K562 (cell line): ENCODE measurements at regions not wholly inside any gene's neighbourhood (a gene's known extent, or its start where the extent isn't known, plus 50 kb on each side); places are given as distances from the start of the nearest gene placed in this dataset.

Source experiments
- ATAC-seq: fragments of 200-7000 bp; cut with Tn5 transposase; 3 replicates; pipeline ENCODE4 v1.9.1; 2020; ENCODE audit warnings: moderate library complexity
- BruUV-seq: library from RNA; stranded (reverse); fragments of 400-500 nt; replicated peaks from 2 replicates; lab custom pipeline; 2021; lab: Mats Ljungman, UMichigan
- CTCF ChIA-PET: fragments of 300-600 bp; formaldehyde crosslinking; extraction: SDS; loops from one replicate; lab custom pipeline; 2021; ENCODE audit warnings: low intra/inter-chr PET ratio; lab: Yijun Ruan, JAX
- POLR2A ChIA-PET: fragments of 300-600, 350-650 bp; sonication (Branson Sonifier 250); formaldehyde crosslinking; extraction: SDS; loops from one replicate; lab custom pipeline; 2021; ENCODE audit warnings: antibody characterized with exemption, inconsistent platforms; lab: Yijun Ruan, JAX
- DNase-seq, 4 experiments: peaks; one replicate each; pipeline versions ENCODE4 v3.0.0 to v3.0.0-alpha.2; 2011 to 2018; ENCODE audit warnings: low spot score in 3 of 4, mixed read lengths in 3 of 4; ENCODE audit errors: extremely low read depth in 1 of 4
- FAIRE-seq: peaks from 2 replicates; lab custom pipeline; 2011; peaks lifted over from hg19 to GRCh38; lab: Jason Lieb, UNC
- H2AFZ ChIP-seq: 2 replicates; pipeline ENCODE4 v1.6.0; 2011; ENCODE audit warnings: low read depth, low read length, control low read depth, inconsistent platforms
- H3K27ac ChIP-seq: fragments of 200-600 bp; 3 replicates; pipeline ENCODE4 v1.8.0; 2011; ENCODE audit warnings: low read depth, mild to moderate bottlenecking, control low read depth, inconsistent platforms, low read length, moderate library complexity, mixed read lengths; ENCODE audit errors: extremely low read depth
- H3K27me3 ChIP-seq, 2 experiments: fragments of 300-600 bp in 1 of 2; 2 replicates in 1 of 2; 3 replicates in 1 of 2; pipeline versions ENCODE4 v1.6.0 to v1.8.0; 2011; ENCODE audit warnings: inconsistent platforms in 2 of 2, low read length in 2 of 2, mild to moderate bottlenecking in 1 of 2, mixed read lengths in 1 of 2, moderate library complexity in 1 of 2; ENCODE audit not compliant: control insufficient read depth in 2 of 2, insufficient read depth in 2 of 2
- H3K36me3 ChIP-seq: fragments of 300-600 bp; 3 replicates; pipeline ENCODE4 v1.8.0; 2011; ENCODE audit warnings: mild to moderate bottlenecking, low read length, inconsistent platforms; ENCODE audit not compliant: control insufficient read depth, insufficient read depth
- H3K4me1 ChIP-seq, 2 experiments: fragments of 200-600 bp in 1 of 2; replicated peaks in 1 of 2; 2 replicates in 1 of 2; 3 replicates in 1 of 2; pipeline versions ENCODE4 v1.5.1 to v1.8.0; 2011; ENCODE audit warnings: inconsistent platforms in 2 of 2, low read length in 2 of 2, mild to moderate bottlenecking in 1 of 2, mixed read lengths in 1 of 2, moderate library complexity in 1 of 2; ENCODE audit not compliant: control insufficient read depth in 2 of 2, insufficient read depth in 2 of 2
- H3K4me2 ChIP-seq: 2 replicates; pipeline ENCODE4 v1.6.1; 2011; ENCODE audit warnings: low read length, control low read depth, inconsistent platforms, mixed read lengths; ENCODE audit not compliant: insufficient read depth
- H3K4me3 ChIP-seq: fragments of 200-600 bp; sonication (generic), shearing (Covaris generic); 2 replicates; pipeline ENCODE4 v1.5.1; 2016; ENCODE audit warnings: control low read depth, inconsistent platforms
- H3K79me2 ChIP-seq: fragments of 200-600 bp; 3 replicates; pipeline ENCODE4 v1.8.0; 2011; ENCODE audit warnings: low read length, inconsistent platforms; ENCODE audit not compliant: control insufficient read depth, insufficient read depth
- H3K9ac ChIP-seq, 2 experiments: 2 replicates each; pipeline versions ENCODE4 v1.6.0 to v1.6.1; 2011; ENCODE audit warnings: low read depth in 2 of 2, low read length in 2 of 2, control low read depth in 1 of 2, inconsistent platforms in 1 of 2, mild to moderate bottlenecking in 1 of 2, mixed read lengths in 1 of 2; ENCODE audit not compliant: insufficient read depth in 1 of 2
- H3K9me1 ChIP-seq: one replicate; pipeline ENCODE4 v1.6.0; 2011; ENCODE audit warnings: inconsistent platforms, mild to moderate bottlenecking, low read length, moderate library complexity; ENCODE audit not compliant: control insufficient read depth, insufficient read depth
- H3K9me3 ChIP-seq: replicated peaks from 2 replicates; pipeline ENCODE4 v1.5.1; 2011; ENCODE audit warnings: low read depth, low read length, inconsistent platforms; ENCODE audit not compliant: control insufficient read depth, insufficient read depth
- H4K20me1 ChIP-seq: replicated peaks from 2 replicates; pipeline ENCODE4 v1.6.1; 2011; ENCODE audit warnings: low read length, inconsistent platforms, mixed read lengths; ENCODE audit not compliant: control insufficient read depth, insufficient read depth
- ARID1B ChIP-seq: fragments of 450-650 bp; IDR thresholded peaks from 2 replicates; pipeline ENCODE4 v1.6.1; 2016; ENCODE audit warnings: antibody characterized with exemption, mild to moderate bottlenecking, inconsistent platforms
- BRCA1 ChIP-seq, 2 experiments: fragments of 450-650 bp in 1 of 2; sonication (generic) in 1 of 2; formaldehyde crosslinking in 1 of 2; IDR thresholded peaks; 2 replicates each; pipeline versions ENCODE4 v1.5.0 to v1.6.1; 2017 to 2020; ENCODE audit warnings: mild to moderate bottlenecking in 1 of 2, missing genetic modification reagents in 1 of 2
- ELF2 ChIP-seq: fragments of 250-450 bp; sonication (Bioruptor Pico); IDR thresholded peaks from 2 replicates; pipeline ENCODE4 v1.5.0; 2021; ENCODE audit warnings: mild to moderate bottlenecking
- NR2C1 ChIP-seq, 2 experiments: fragments of 450-650 bp; IDR thresholded peaks; 2 replicates each; pipeline ENCODE4 v1.6.1; 2017; ENCODE audit warnings: mild to moderate bottlenecking in 2 of 2, antibody characterized with exemption in 1 of 2, inconsistent platforms in 1 of 2, missing compliant biosample characterization in 1 of 2, missing genetic modification characterization in 1 of 2
- PHB2 ChIP-seq: fragments of 450-650 bp; IDR thresholded peaks from 2 replicates; pipeline ENCODE4 v1.6.1; 2017; ENCODE audit warnings: low read depth
- POLR2A ChIP-seq: fragments of 450-650 bp; conservative IDR thresholded peaks from 2 replicates; pipeline ENCODE4 v1.6.1; 2016
- SMARCE1 ChIP-seq: fragments of 450-650 bp; IDR thresholded peaks from 2 replicates; pipeline ENCODE4 v1.7.1; 2016; ENCODE audit warnings: mild to moderate bottlenecking
- SRSF1 ChIP-seq: fragments of 200-400 bp; formaldehyde crosslinking; IDR thresholded peaks from 2 replicates; pipeline ENCODE4 v1.6.1; 2017; ENCODE audit warnings: mild to moderate bottlenecking, low read depth, low read length, moderate library complexity
- ZNF121 ChIP-seq: sonication (generic); formaldehyde crosslinking; conservative IDR thresholded peaks from 2 replicates; pipeline ENCODE4 v1.8.0; 2022; ENCODE audit warnings: missing genetic modification reagents
- ZNF551 ChIP-seq: fragments of 250-450 bp; sonication (Bioruptor Pico); IDR thresholded peaks from 2 replicates; pipeline ENCODE4 v1.5.0; 2021; ENCODE audit warnings: mild to moderate bottlenecking, moderate library complexity
- ZNF609 ChIP-seq: sonication (generic); formaldehyde crosslinking; IDR thresholded peaks from 2 replicates; pipeline ENCODE4 v1.8.1; 2023; ENCODE audit warnings: missing genetic modification reagents, mild to moderate bottlenecking, borderline replicate concordance
- WGBS: fragments of 100-300 bp; shearing (Covaris generic); methylation state at CpG from one replicate; pipeline ENCODE4 v1.1.6; 2016; ENCODE audit warnings: low coverage, mixed read lengths; ENCODE audit not compliant: insufficient coverage; ENCODE audit errors: missing lambda C conversion rate; 5-methylcytosine and 5-hydroxymethylcytosine counted together
- in situ Hi-C: fragments of 300-500 bp; cut with MboI; formaldehyde crosslinking; loops from 4 replicates; pipeline ENCODE4 v1.15.0; 2018; ENCODE audit warnings: inconsistent platforms, mixed read lengths
- intact Hi-C: fragments of 100-400 bp; cut with micrococcal nuclease; formaldehyde crosslinking; loops from 2 replicates; pipeline ENCODE4 v1.14.2; 2022
- TF ChIP-seq, protein P1 (sequence below): fragments of 250-450 bp; sonication (Bioruptor Pico); IDR thresholded peaks from 2 replicates; pipeline ENCODE4 v1.9.0; 2021; ENCODE audit warnings: mild to moderate bottlenecking
- TF ChIP-seq, protein P2 (sequence below), 2 experiments: fragments of 450-650 bp in 1 of 2; IDR thresholded peaks; 2 replicates each; pipeline ENCODE4 v1.6.1; 2011 to 2017; ENCODE audit warnings: low read depth in 2 of 2, antibody characterized with exemption in 1 of 2, borderline replicate concordance in 1 of 2, low read length in 1 of 2, mild to moderate bottlenecking in 1 of 2, mixed read lengths in 1 of 2; ENCODE audit not compliant: control insufficient read depth in 1 of 2
- TF ChIP-seq, protein P3 (sequence below): fragments of 450-650 bp; formaldehyde crosslinking; IDR thresholded peaks from 2 replicates; pipeline ENCODE4 v1.4.0; 2022; ENCODE audit warnings: missing genetic modification characterization

DNA sequence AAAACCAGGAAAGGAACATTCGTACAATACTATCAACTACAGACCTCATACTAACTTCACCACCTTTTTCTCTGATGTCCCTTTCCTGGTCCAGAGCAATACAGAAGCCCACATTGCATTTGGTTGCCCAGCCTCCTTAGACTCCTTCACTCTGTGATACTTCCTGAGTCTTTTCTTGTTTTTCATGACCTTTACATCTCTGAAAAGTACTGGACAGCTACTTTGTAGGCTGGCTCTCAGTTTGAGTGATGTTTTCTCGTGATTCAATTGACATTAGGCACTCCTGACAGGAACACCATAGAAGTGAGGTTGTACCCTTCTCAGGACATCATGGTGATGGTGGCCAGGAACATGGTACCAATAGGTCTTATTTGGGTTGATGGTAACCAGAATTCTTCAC, 185.9 kb upstream of the SLC39A10 start:
- Histone ChIP-seq H3K27me3 (no peaks in the 10 kb centered on the region), H3K79me2 (no peaks in the 10 kb centered on the region), H2AFZ (peak overlapping the region; percentile 92), H3K4me1 (peaks cover 5 to 28% of the 10 kb centered on the region in 2 experiments), H3K4me2 (no peak overlapping the region), H3K27ac (no peak overlapping the region; the same call in 2 of the 3 replicates), H4K20me1 (no peaks in the 10 kb centered on the region), H3K9me3 (peaks cover 3% of the 10 kb centered on the region; the same call in 1 of the 2 replicates), H3K36me3 (no peaks in the 10 kb centered on the region), H3K9me1 (no peaks in the 10 kb centered on the region), H3K4me3 (no peak overlapping the region), H3K9ac (no peak overlapping the region)
- ChIA-PET CTCF (no interaction called here), POLR2A (no interaction called here)
- in situ Hi-C loops, result no loop called here
- ATAC-seq, result peak; percentile 57
- FAIRE-seq, result no peak
- BruUV-seq, result no TSS peak
- intact Hi-C loops, result no loop called here
- DNase-seq, result no peak
- 33% methylated on average over 2 of the region's 2 CpGs for WGBS
- no peak for TF ChIP-seq BRCA1 (IDR thresholded peaks at IDR 0.05)
- TF ChIP-seq BRCA1 (CRISPR knock-in tag; IDR thresholded peaks at IDR 0.05), result no peak
- TF ChIP-seq ELF2, result no peak
- no peak for TF ChIP-seq ZNF551 (CRISPR knock-in tag)
- no peak for TF ChIP-seq ARID1B
- no peak for TF ChIP-seq NR2C1 (IDR thresholded peaks at IDR 0.05)
- TF ChIP-seq NR2C1 (tag; IDR thresholded peaks at IDR 0.05), result no peak
- peak; percentile 72 for TF ChIP-seq POLR2A
- no peak for TF ChIP-seq PHB2
- TF ChIP-seq, protein P1, sequence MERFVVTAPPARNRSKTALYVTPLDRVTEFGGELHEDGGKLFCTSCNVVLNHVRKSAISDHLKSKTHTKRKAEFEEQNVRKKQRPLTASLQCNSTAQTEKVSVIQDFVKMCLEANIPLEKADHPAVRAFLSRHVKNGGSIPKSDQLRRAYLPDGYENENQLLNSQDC (CRISPR knock-in tag), result no peak
- no peak for TF ChIP-seq ZNF121 (CRISPR knock-in tag)
- TF ChIP-seq, protein P2, sequence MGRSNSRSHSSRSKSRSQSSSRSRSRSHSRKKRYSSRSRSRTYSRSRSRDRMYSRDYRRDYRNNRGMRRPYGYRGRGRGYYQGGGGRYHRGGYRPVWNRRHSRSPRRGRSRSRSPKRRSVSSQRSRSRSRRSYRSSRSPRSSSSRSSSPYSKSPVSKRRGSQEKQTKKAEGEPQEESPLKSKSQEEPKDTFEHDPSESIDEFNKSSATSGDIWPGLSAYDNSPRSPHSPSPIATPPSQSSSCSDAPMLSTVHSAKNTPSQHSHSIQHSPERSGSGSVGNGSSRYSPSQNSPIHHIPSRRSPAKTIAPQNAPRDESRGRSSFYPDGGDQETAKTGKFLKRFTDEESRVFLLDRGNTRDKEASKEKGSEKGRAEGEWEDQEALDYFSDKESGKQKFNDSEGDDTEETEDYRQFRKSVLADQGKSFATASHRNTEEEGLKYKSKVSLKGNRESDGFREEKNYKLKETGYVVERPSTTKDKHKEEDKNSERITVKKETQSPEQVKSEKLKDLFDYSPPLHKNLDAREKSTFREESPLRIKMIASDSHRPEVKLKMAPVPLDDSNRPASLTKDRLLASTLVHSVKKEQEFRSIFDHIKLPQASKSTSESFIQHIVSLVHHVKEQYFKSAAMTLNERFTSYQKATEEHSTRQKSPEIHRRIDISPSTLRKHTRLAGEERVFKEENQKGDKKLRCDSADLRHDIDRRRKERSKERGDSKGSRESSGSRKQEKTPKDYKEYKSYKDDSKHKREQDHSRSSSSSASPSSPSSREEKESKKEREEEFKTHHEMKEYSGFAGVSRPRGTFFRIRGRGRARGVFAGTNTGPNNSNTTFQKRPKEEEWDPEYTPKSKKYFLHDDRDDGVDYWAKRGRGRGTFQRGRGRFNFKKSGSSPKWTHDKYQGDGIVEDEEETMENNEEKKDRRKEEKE (IDR thresholded peaks at IDR 0.05; ENCODE audit: borderline replicate concordance in 1 of 2, control insufficient read depth in 1 of 2, low read depth in 2 of 2, low read length in 1 of 2), result peak in 1 of 2 experiments; percentile 80; a peak in 2 of 4 replicates
- TF ChIP-seq, protein P3, sequence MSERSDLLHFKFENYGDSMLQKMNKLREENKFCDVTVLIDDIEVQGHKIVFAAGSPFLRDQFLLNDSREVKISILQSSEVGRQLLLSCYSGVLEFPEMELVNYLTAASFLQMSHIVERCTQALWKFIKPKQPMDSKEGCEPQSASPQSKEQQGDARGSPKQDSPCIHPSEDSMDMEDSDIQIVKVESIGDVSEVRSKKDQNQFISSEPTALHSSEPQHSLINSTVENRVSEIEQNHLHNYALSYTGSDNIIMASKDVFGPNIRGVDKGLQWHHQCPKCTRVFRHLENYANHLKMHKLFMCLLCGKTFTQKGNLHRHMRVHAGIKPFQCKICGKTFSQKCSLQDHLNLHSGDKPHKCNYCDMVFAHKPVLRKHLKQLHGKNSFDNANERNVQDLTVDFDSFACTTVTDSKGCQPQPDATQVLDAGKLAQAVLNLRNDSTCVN, result no peak
- no peak for TF ChIP-seq SRSF1
- no peak for TF ChIP-seq SMARCE1
- no peak for TF ChIP-seq ZNF609 (CRISPR knock-in tag)
